Parathyroid adenoma (tissue), 2 donors: ENCODE measurements at regions not wholly inside any gene's neighbourhood (a gene's known extent, or its start where the extent isn't known, plus 50 kb on each side); places are given as distances from the start of the nearest gene placed in this dataset.
A peak's percentile ranks its signal among the peaks of the same experiment; 100 is the strongest.

Source experiments
- H2AFZ ChIP-seq: fragments of 300-600 bp; sonication (generic); one replicate; pipeline ENCODE4 v1.7.0; 2017; ENCODE audit warnings: antibody characterized with exemption, mild to moderate bottlenecking
- H3K27ac ChIP-seq: fragments of 300-600 bp; sonication (generic); one replicate; pipeline ENCODE4 v1.7.0; 2017
- H3K27me3 ChIP-seq: fragments of 300-600 bp; sonication (generic); one replicate; pipeline ENCODE4 v1.7.0; 2017; ENCODE audit warnings: low read length; ENCODE audit not compliant: control insufficient read depth, insufficient read depth
- H3K36me3 ChIP-seq: fragments of 300-600 bp; sonication (generic); one replicate; pipeline ENCODE4 v1.7.0; 2017; ENCODE audit warnings: low read length; ENCODE audit not compliant: control insufficient read depth, insufficient read depth
- H3K4me1 ChIP-seq: fragments of 300-600 bp; sonication (generic); one replicate; pipeline ENCODE4 v1.7.0; 2017; ENCODE audit warnings: control low read depth
- H3K4me2 ChIP-seq: fragments of 300-600 bp; sonication (generic); one replicate; pipeline ENCODE4 v1.7.0; 2017; ENCODE audit warnings: low read length
- H3K4me3 ChIP-seq: fragments of 300-600 bp; sonication (generic); one replicate; pipeline ENCODE4 v1.7.0; 2017; ENCODE audit warnings: low read depth, low read length
- H3K79me2 ChIP-seq: fragments of 300-600 bp; sonication (generic); one replicate; pipeline ENCODE4 v1.7.0; 2017; ENCODE audit warnings: control low read depth
- H3K9ac ChIP-seq: fragments of 300-600 bp; sonication (generic); one replicate; pipeline ENCODE4 v1.7.0; 2017; ENCODE audit warnings: mild to moderate bottlenecking
- H3K9me3 ChIP-seq: fragments of 300-600 bp; sonication (generic); one replicate; pipeline ENCODE4 v1.7.0; 2017; ENCODE audit warnings: low read length; ENCODE audit not compliant: control insufficient read depth
- CTCF ChIP-seq: fragments of 300-600 bp; sonication (generic); IDR thresholded peaks from one replicate; pipeline ENCODE4 v1.7.0; 2017; ENCODE audit warnings: antibody characterized with exemption, mild to moderate bottlenecking
- donor health status: primary hyperparathyroidism.

GRCh38 chr6:7033202-7033601, 74.6 kb upstream of the RREB1 start:
- H3K9me3 ChIP-seq: no peaks in the 10 kb centered on the region

GRCh38 chr6:7034055-7034454, 73.7 kb upstream of the RREB1 start:
- no peaks in the 10 kb centered on the region for H3K79me2 ChIP-seq
- no peak overlapping the region for H3K27ac ChIP-seq
- H3K27me3 ChIP-seq: no peaks in the 10 kb centered on the region
- TF ChIP-seq CTCF: no peak
- no peak overlapping the region for H3K4me2 ChIP-seq
- H2AFZ ChIP-seq: no peak overlapping the region
- H3K9ac ChIP-seq: no peak overlapping the region
- no peak overlapping the region for H3K4me3 ChIP-seq
- no peaks in the 10 kb centered on the region for H3K36me3 ChIP-seq
- no peaks in the 10 kb centered on the region for H3K9me3 ChIP-seq
- no peaks in the 10 kb centered on the region for H3K4me1 ChIP-seq

More at GRCh38 chr6:7033202-7033601, 74.6 kb upstream of the RREB1 start:
- Histone ChIP-seq H3K4me1 (no peaks in the 10 kb centered on the region), H3K79me2 (no peaks in the 10 kb centered on the region), H3K36me3 (no peaks in the 10 kb centered on the region), H3K4me3 (no peak overlapping the region), H3K9ac (no peak overlapping the region), H3K4me2 (no peak overlapping the region), H3K27ac (no peak overlapping the region), H2AFZ (no peak overlapping the region), H3K27me3 (no peaks in the 10 kb centered on the region)
- no peak for TF ChIP-seq CTCF

GRCh38 chr6:7035837-7036249, 71.9 kb upstream of the RREB1 start:
- no peaks in the 10 kb centered on the region for H3K9me3 ChIP-seq
- H3K36me3 ChIP-seq: no peaks in the 10 kb centered on the region
- no peaks in the 10 kb centered on the region for H3K27me3 ChIP-seq
- peak overlapping the region; percentile 43 for H2AFZ ChIP-seq
- H3K4me2 ChIP-seq: no peak overlapping the region
- no peaks in the 10 kb centered on the region for H3K4me1 ChIP-seq
- H3K79me2 ChIP-seq: no peaks in the 10 kb centered on the region
- no peak for TF ChIP-seq CTCF
- H3K27ac ChIP-seq: no peak overlapping the region
- no peak overlapping the region for H3K9ac ChIP-seq
- H3K4me3 ChIP-seq: no peak overlapping the region

GRCh38 chr6:7041511-7042026, 66.2 kb upstream of the RREB1 start:
- no peaks in the 10 kb centered on the region for H3K79me2 ChIP-seq
- H3K4me2 ChIP-seq: no peak overlapping the region
- no peak overlapping the region for H3K4me3 ChIP-seq
- no peak overlapping the region for H2AFZ ChIP-seq
- H3K4me1 ChIP-seq: no peaks in the 10 kb centered on the region
- H3K9me3 ChIP-seq: no peaks in the 10 kb centered on the region
- no peaks in the 10 kb centered on the region for H3K36me3 ChIP-seq
- no peak for TF ChIP-seq CTCF
- no peaks in the 10 kb centered on the region for H3K27me3 ChIP-seq
- no peak overlapping the region for H3K9ac ChIP-seq
- no peak overlapping the region for H3K27ac ChIP-seq

GRCh38 chr6:7042056-7042653, 65.6 kb upstream of the RREB1 start:
- TF ChIP-seq CTCF: no peak
- no peaks in the 10 kb centered on the region for H3K9me3 ChIP-seq
- no peak overlapping the region for H3K27ac ChIP-seq
- no peaks in the 10 kb centered on the region for H3K36me3 ChIP-seq
- no peaks in the 10 kb centered on the region for H3K4me1 ChIP-seq
- no peaks in the 10 kb centered on the region for H3K79me2 ChIP-seq
- no peak overlapping the region for H3K4me3 ChIP-seq
- H3K27me3 ChIP-seq: no peaks in the 10 kb centered on the region
- no peak overlapping the region for H2AFZ ChIP-seq
- H3K9ac ChIP-seq: no peak overlapping the region
- H3K4me2 ChIP-seq: no peak overlapping the region
